Fibroblast of skin of right quadriceps (primary cell): ENCODE measurements at regions not wholly inside any gene's neighbourhood (a gene's known extent, or its start where the extent isn't known, plus 50 kb on each side); places are given as distances from the start of the nearest gene placed in this dataset.
A peak's percentile ranks its signal among the peaks of the same experiment; 100 is the strongest.
"Not testable (repeated sequence)": the region's sequence is repeated elsewhere in the genome, so short reads cannot be mapped to it uniquely, and the experiment has no call there.

ENCODE experiments used
- DNase-seq: peaks from one replicate; pipeline ENCODE4 v3.0.0-alpha.2; 2013

DNA sequence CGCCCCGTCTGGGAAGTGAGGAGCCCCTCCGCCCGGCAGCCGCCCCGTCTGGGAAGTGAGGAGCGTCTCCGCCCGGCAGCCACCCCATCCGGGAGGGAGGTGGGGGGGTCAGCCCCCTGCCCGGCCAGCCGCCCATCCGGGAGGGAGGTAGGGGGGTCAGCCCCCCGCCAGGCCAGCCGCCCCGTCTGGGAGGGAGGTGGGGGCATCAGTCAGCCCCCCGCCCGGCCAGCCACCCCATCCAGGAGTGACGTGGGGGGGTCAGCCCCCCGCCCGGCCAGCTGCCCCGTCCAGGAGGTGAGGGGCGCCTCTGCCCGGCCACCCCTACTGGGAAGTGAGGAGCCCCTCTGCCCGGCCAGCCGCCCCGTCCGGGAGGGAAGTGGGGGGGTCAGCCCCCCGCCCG lies 297.5 kb upstream of the DYNLRB2 start:
- not testable (repeated sequence) for DNase-seq

DNA sequence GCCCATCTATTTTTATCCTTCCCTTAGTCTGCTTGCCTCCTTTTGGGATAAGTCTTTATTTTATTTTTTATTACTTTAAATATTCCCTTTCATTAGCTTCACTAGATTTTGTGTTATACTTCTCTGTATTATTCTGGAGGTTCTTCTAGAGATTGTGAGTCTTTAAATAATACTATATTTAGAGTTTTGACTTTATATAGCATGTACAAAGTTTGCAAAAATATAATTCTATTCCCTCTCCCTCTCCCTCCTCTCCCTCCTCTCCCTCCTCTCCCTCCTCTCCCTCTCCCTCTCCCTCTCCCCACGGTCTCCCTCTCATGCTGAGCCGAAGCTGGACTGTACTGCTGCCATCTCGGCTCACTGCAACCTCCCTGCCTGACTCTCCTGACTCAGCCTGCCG lies 298.5 kb upstream of the DYNLRB2 start:
- not testable (repeated sequence) for DNase-seq

DNA sequence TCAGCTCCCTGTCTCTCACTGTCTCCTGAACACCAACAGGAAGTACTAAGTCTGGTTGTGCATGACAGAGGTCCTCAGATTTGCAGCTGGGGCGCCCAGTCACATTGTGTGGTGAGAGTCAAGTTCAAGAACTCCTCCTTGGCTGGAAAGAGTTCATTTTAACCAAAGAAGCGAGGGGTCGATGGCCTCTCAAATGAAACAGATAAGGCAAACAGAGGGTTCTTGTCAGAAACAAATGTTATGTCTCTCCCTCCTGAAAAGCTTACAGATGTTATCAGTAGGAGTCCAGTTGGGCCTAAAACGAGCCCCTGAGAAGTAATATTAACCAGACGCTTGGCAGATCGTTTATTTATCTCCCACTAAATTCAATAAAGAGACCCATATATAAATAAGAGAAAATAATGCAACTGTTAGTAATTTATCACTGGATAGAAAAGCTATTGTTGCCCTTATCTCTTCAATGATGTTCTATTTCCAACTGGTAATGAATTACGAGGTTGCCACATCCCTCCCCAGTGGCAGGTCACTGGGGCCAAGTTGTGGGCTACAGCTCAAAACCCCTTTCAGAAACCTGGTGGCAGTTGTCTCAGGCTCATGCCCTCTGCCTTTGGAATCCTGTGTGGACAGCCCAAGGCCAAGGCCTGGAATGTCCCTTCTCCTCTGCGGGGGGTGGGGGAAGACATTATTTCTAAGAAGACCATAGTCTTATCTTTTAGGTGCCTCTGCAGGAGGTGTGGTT lies 307.5 kb upstream of the DYNLRB2 start:
- no peak for DNase-seq

DNA sequence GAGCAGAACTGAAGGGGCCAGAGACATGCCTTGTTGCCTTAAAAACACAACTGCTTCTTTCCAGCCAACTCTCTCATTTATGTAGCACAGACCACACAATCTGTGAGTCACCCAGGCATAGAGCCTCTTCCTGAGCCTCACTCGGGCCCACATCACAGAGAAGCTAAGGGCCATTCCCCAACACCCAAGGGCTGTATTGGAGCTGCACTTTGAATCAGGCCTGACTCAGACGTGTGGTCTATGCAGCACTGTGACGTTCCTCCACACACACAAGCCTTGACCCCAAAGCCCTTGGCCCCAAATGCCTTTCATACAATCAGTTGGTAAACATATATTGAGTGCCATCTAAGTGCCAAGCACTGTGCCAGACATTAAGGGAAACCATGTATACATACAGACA lies 308.9 kb upstream of the DYNLRB2 start:
- peak; percentile 89 for DNase-seq

DNA sequence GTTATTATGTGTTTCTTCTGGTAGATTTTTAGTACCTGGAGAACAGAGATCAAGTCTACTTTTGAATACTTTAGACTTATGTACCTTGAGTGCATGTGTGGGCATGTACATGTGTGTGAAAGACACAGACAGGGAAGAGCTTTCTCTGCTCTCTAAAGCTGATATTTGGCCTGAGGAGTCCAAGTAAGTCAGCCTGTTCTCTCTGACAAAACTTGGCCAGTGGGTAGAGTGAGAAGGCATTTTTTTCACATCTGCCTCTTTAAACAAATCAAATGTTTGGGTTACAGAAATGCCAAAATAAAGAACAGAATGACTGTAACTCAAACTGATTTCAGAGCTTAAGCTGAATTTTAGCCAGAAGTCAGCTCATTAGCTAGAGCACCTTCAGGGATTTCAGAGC lies 309.7 kb upstream of the DYNLRB2 start:
- DNase-seq, result no peak

DNA sequence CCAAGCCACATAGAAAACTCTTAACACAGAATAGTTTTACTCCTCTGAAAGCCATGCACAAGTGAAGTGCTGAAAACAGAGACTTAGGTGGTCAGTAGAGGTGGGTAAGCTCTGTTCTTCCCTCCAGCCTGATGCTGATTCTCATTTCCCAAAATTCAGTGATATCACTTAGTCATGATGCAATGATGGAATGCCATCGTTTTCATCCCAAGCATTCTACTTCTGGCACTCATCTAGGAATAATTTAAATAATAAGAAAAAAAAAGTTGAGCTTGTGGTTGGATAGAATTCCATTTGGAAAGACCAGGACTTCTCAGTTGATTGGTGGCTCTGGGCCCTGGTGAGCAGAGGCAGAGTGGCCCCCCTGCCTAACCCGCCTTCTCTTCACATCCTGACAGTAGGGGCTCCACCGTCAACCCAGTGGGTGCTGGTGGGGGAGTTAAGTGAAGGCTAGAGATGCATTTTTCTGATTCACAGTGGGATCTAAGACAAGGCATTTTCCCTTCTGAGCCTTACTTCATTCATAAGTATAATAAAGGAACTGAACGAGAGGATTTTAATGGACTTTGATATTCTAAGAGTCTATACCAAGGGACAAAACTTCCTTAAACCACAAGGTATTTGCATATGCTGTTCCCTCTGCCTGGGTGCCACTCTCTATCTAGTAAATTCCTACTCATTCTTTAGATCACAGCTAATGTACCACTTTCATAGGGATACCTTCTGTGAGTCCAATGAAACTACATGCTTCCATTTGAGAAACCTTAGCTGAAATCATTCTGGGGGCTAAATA lies 310.3 kb upstream of the DYNLRB2 start:
- DNase-seq, result peak; percentile 17

DNA sequence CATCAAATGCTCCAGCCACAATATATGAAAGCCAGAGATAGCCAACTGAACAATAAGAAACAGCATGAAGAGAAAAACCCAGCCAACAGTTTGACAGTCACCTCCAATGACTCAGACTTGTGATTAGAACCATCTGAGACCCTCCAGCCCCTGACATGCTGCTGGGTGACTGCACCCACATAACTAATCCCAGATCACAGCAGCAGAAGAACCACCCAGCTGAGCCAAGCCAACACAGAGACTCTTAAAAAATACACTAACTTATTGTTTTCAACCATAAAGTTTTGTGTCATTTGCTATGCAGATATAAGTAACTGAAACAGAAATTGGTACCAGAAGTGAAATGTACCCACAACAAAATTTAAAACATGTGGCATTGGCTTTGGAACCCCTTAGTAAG lies 314.3 kb upstream of the DYNLRB2 start:
- no peak for DNase-seq

DNA sequence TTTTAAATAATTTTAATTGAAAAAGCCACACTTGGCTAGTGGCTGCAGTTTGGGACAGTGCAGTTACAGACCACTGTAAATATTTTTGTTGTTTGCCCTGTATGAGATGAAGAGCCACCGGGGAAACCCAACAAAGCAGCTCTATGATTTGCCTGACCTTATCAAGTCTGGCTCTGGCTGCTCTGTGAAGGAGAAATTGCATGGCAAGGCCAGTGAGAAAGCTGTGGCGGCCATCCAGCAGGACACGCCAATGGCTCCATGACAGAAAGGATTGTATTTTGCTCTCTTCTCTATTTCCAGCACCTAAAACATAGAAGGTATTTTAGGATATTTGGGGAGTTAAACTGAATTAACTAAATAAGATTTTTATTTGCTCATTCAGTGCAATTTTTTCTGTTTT lies 330.0 kb upstream of the DYNLRB2 start:
- DNase-seq, result no peak

DNA sequence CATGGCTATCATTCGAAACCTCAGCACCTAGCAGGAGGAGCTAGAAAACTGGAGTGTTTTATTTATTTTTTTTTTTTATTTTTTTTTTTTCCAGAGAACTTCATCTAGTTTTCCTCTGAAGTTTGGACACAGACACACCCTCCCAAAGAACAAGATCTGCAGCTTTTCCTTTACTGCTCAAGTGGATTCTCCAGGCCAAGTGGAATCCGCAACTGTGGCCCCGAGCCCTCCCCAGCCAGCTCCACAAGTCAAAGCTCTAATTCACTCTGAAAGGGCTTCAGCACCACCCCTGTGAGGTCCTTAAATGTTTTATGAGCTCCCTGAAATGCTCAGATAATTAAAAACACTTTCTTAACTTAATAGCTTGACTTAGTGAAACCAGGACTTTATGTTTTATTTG lies 332.1 kb upstream of the DYNLRB2 start:
- DNase-seq, result no peak

DNA sequence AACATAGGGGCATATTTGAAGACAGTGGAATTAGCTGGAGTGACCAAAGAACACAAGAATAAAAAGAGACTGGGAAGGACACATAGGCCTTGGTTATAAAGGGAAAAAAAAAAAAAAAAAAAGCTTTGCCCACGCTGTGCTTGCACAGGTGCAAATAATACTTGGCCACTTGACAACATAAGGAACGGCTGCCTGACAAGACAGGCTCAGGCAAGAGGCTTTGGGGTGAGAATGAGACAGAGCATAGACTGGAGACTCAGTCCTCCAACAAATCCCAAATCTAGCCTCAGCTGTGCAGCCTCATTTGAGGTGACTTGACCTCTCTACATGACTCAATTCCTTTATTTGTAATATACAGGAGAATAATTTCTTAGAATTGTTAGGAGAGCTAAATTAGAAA lies 332.8 kb upstream of the DYNLRB2 start:
- DNase-seq, result no peak

DNA sequence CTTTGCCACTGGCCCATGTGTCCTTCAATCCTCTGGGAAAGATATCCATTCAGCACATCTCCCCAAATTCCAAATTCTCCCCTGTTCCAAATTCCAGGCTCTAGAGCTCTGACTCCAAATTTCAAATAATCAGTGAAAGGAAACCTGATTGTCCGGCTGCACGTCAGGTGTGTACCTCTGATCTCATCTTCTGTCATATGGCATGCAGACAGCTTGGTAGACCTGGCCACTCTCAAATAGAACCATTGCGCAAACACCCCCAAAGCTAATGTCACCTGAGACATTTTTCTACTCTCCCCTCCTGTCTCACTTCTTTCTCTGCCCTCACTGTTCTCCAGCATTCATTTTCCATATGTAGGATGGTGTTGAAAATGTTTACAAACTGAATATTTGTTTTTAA lies 337.0 kb upstream of the DYNLRB2 start:
- no peak for DNase-seq

DNA sequence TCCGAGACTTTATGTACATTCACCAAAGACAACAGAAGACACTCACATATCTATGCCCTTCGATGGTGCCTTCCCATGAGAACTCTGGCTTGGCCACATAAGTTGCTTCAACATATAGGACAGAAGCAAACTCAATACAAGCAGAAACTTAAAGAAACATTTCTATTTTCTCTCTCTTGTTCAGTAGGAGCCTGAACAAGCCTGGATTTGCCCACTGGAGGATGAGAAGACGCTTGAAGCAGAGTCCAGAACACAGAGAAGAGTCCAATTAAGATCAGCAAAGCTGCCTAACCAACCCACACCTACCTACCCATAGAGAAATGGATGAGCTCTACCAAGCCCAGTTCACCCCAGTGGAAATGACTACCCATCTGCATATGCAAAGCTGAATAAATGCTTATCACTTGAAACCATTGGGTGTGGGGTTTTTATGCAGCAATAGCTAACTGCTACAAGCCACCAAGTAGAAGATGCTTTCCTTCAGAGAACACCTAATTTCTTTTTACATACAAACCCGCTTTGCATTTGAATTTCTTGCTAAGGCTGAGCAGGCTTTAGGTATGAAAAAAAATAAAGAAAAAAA lies 337.9 kb upstream of the DYNLRB2 start:
- no peak for DNase-seq

DNA sequence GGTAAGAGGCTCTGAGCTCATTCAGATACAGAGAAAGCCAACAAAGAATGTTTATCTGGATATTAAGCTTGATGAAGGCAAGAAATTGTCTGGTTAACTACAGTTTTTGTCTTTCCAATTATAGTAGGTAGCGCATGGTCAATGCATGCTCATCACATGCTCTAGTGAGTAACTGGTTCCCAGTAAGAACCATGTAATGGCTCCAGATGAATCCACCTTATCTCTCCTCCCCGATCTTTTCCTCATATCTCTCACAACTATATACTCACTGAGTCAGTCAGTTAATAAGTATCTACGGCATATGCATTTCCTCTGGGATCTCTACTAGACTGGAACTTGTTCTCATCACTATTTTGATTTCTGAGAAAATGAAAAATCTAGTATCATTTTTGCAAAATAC lies 340.7 kb upstream of the DYNLRB2 start:
- DNase-seq, result no peak

DNA sequence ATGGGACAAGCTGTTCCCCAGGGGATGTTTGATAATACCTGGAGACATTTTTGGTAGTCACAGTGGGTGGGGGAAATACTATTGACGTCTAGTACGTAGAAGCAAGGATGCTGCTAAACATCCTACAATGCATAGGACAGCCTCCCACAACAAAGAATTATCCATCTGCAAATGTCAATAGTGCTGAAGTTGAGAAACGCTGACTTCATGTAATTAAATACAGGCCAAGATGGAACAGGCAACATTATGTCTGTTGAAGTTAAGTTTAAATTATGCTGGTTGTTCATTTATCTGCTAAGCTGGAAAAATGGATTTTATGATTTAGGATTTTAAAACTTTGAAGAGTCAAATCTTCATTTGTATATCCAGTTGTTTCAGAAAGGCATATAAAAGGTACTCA lies 341.2 kb upstream of the DYNLRB2 start:
- DNase-seq, result no peak

DNA sequence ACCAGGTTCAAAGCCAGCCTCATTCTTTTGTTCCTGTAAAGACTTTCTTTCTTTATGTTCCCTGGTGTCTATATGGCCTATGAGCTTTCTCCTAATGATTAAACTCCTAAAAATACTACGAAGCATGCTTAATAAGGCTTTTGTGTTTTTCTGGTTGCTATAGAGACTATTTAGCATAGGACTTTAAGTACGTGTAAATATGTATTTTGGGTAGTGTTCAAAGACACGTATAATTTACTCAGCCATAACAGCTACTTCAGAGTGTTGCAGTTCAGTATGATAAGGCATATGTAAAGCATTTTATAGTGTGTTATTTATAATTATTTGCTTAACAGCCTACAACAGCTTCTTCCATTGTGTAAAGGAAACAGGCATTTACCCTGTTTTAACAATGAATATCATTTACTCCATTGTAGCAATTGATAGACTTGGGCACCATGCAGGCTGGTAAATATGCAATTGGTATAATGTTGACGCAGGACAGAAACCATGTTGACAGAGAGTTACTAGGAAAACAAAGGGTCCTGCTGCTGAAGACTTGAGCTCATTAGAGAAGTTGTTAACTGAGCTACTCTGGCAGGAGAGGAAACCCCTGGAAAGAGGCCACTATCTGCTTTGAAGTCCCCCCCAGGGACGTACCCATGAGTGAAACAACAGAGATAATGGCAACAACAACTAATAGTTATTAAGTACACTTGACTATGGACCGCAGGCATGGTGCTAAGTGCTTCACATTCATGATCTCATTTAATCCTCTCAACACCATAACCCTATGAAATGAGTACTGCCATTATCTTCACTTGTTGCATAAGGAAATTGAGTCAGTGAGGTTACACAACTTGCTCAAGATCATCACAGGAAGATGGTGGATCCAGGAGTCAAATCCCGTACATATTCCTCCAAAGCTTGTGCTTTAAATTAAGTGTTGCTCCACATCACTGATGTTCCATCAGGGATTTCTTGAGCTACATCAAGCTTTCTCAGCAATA lies 342.2 kb upstream of the DYNLRB2 start:
- no peak for DNase-seq

DNA sequence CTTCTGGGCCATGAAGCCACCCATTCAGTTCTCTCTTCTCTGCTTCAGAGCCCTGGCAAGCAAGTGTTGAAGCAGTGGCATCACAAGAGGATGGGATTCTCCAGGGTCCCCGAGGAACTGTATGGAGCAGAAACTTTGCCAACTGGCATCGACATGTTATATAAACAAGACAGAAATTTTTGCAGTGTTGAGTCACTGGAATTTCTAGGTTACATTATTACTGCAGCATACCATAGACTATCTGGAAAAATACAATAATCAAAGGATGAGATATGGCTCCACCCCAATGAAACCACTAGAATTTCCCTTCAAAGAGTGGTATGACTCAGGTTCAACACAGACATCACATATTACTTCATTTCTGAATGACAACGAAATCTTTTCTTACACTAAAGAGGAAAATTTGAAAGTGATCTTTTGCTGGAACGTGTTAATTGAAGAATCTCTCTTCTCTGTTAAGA lies 343.0 kb upstream of the DYNLRB2 start:
- DNase-seq, result peak; percentile 95

DNA sequence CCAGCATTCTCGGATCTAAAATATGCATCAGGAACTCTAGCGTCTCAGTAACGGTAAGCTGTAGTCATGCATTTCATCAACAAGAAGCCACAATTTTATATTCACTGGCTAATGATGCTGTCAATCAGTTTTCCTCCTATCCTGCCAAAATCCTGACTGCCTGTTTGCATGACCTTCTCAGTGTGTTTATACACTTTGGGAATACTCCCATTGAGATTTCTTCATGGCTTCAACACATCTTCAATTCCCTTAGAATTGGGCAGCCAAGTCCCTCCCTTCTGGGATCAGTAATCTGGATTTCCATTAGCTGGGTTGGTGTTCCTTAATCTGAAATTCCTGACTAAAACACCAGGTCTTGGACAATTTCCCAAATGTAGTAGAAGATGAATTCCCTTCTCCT lies 348.9 kb upstream of the DYNLRB2 start:
- DNase-seq, result no peak

DNA sequence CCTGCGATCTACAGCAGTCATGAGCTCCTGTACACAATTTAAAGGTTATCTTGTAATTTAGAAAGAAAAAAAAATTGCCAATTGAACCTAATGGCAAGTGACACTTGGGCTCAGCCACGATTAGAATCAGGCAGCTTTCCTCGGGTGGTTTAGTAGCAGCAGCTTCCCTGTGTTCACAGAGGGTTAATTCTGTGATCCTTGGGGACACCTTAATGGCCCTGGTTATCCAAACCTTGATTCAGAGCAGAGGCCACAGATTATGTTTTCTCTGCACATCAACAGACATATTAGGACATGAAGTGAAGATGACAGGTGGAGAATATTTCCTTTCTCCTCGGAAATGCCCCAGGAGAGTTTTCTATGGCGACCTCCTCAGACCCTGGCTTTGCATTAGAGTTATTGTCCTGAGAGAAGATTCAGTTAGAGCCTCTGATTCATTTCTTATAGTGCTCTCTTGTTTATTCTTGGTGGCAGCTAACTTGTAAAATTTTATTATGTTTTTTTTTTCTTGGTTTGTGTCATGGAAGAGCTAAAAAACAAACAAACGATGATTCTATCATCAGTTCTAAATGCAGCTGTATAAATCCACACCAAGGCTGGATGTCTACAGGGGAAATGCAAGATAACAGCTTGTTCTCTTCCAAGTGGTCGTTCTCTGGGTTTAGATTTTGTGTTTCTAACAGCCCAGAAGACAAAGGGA lies 351.2 kb upstream of the DYNLRB2 start:
- no peak for DNase-seq

DNA sequence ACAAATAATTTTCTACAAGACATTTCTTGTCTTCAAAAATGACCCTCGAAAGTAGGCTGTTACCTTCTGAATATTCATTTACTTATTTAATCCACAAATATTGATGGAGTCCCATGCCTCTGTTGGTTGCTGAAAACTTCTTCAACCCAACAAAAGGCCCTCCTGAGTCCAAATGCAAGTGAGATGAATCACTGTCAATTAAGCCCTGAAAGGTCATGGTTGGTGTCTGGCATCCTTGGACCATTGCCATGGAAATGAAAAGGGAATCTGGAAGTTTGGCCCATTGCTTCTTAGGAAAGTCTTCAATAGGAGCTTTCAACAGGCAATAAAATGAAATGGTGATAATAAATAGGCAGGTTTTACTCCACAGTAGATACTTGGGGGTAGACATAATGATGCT lies 364.7 kb upstream of the DYNLRB2 start:
- peak; percentile 54 for DNase-seq

DNA sequence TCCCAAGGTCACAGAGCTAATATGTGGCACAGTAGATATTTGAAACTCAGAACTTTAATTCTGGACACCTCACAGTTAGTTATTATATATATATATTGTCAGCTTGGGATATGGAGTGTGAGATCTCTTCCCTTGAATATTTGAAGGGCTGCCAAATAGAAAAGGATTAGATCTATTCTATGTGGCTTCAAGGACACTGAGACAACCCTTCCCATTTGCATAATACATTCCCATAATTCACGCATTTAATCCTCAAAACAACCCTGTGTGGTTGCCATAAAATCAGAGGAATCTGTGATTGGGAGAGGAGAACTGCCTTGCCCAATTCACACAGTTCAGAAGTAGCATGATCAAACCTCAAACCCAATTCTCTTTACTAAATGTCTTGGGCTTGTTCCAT lies 365.8 kb upstream of the DYNLRB2 start:
- peak; percentile 79 for DNase-seq

DNA sequence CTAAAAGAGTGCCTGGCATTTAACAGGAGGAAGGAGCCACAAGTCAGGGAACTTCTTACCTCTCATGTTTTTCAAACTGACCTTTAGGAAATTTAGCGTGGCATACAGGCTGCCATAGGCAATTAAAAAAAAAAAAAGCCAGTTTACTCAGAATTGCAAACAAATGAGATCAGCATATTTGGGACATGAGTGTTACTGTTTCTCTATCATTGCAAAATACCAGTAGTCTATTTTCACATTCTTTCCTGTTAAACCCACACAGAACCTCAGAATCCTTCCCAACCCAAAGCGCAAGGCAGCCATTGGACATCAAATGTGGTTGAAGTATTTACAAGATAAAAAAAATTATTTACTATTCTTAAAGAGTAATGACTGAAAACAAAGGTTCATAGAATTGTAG lies 366.4 kb upstream of the DYNLRB2 start:
- peak; percentile 90 for DNase-seq

DNA sequence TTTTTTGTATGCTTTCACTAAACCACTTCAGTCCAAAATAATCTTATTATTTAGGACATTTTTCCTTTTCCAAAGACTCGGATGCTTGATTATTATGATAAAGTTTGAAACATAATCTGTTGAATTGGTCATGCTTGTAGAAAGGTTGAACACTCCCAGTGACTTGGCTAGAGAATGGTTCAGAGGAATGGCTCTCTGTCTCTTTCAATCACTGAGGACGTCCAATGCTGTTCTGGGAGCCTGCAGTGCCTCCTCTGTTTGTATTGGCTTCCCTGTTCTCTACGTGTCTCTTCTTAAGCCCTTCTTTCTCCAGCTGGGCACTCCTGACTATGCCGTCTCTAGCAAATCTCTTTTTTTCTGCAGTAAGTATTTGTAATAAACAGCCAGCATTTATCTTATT lies 369.0 kb upstream of the DYNLRB2 start:
- DNase-seq, result no peak
